ENCODE measurements at regions not wholly inside any gene's neighbourhood (a gene's known extent, or its start where the extent isn't known, plus 50 kb on each side); places are given as distances from the start of the nearest gene placed in this dataset.

GRCh38 chrX:134162032-134162431 is 75.0 kb upstream of the CCDC160 start:
- Histone ChIP-seq H3K4me1 (no peaks in the 10 kb centered on the region), H3K4me3 (no peak overlapping the region), H3K27me3 (no peaks in the 10 kb centered on the region), H3K27ac (no peak overlapping the region), H3K9me3 (no peaks in the 10 kb centered on the region), H3K36me3 (no peaks in the 10 kb centered on the region)
- ATAC-seq: no peak
- TF ChIP-seq, protein P1, sequence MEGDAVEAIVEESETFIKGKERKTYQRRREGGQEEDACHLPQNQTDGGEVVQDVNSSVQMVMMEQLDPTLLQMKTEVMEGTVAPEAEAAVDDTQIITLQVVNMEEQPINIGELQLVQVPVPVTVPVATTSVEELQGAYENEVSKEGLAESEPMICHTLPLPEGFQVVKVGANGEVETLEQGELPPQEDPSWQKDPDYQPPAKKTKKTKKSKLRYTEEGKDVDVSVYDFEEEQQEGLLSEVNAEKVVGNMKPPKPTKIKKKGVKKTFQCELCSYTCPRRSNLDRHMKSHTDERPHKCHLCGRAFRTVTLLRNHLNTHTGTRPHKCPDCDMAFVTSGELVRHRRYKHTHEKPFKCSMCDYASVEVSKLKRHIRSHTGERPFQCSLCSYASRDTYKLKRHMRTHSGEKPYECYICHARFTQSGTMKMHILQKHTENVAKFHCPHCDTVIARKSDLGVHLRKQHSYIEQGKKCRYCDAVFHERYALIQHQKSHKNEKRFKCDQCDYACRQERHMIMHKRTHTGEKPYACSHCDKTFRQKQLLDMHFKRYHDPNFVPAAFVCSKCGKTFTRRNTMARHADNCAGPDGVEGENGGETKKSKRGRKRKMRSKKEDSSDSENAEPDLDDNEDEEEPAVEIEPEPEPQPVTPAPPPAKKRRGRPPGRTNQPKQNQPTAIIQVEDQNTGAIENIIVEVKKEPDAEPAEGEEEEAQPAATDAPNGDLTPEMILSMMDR (IDR thresholded peaks at IDR 0.05): no peak
- no peak for FAIRE-seq
- intact Hi-C loops (cut with DNase I): no loop called here
- DNase-seq: no peak

GRCh38 chrX:134163836-134164235 is 73.1 kb upstream of the CCDC160 start:
- TF ChIP-seq, protein P1 (IDR thresholded peaks at IDR 0.05): no peak
- ATAC-seq: no peak
- intact Hi-C loops (cut with DNase I): no loop called here

DNA sequence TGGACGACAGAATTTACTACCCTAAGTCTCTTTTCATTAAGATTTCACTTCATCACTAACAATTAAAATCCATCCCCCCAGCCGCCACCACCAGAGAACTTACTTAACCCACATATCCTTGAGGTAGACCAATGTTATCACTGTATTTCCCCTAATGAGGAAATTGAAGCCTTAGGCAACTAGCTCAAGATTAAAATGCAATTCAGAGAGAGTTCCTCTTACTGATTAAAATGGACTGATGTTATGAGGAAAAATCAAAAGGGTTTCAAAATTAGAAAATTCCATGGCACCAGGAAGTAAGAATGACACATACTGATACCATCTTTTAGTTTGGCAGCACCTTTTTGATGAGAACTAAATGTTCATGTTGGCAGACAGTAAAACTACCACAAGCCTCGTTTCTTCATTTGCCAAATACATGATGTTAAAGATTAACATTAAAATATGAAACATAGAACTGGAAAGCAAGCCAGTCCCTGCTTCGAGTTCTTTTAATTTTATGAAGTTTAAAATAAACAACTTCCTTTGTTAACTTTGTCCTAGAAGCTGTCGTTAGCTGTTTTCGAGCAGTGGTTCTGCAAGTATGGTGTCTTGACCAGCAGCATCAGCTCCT is 69.3 kb upstream of the CCDC160 start:
- no peak for ATAC-seq
- TF ChIP-seq, protein P1 (IDR thresholded peaks at IDR 0.05): no peak
- DNase-seq: no peak
- 53 to 55% methylated on average over 6 of the region's 6 CpGs for WGBS, 2 donors
- Histone ChIP-seq H3K9me3 (no peaks in the 10 kb centered on the region), H3K4me3 (no peak overlapping the region), H3K4me1 (no peaks in the 10 kb centered on the region), H3K36me3 (no peaks in the 10 kb centered on the region), H3K27me3 (peaks cover 0 to 8% (median 0%) of the 10 kb centered on the region in 4 donors), H3K27ac (no peak overlapping the region)
- intact Hi-C loops (cut with DNase I): no loop called here
- peak; percentile 13 for FAIRE-seq

More at GRCh38 chrX:134163836-134164235, 73.1 kb upstream of the CCDC160 start:
- Histone ChIP-seq H3K36me3 (no peaks in the 10 kb centered on the region), H3K27ac (no peak overlapping the region), H3K4me3 (no peak overlapping the region), H3K9me3 (no peaks in the 10 kb centered on the region), H3K27me3 (peaks cover 0 to 5% (median 0%) of the 10 kb centered on the region in 4 donors), H3K4me1 (no peaks in the 10 kb centered on the region)
- DNase-seq: no peak
- 78% methylated on average over 1 of the region's 1 CpG for WGBS, 2 donors
- no peak for FAIRE-seq

DNA sequence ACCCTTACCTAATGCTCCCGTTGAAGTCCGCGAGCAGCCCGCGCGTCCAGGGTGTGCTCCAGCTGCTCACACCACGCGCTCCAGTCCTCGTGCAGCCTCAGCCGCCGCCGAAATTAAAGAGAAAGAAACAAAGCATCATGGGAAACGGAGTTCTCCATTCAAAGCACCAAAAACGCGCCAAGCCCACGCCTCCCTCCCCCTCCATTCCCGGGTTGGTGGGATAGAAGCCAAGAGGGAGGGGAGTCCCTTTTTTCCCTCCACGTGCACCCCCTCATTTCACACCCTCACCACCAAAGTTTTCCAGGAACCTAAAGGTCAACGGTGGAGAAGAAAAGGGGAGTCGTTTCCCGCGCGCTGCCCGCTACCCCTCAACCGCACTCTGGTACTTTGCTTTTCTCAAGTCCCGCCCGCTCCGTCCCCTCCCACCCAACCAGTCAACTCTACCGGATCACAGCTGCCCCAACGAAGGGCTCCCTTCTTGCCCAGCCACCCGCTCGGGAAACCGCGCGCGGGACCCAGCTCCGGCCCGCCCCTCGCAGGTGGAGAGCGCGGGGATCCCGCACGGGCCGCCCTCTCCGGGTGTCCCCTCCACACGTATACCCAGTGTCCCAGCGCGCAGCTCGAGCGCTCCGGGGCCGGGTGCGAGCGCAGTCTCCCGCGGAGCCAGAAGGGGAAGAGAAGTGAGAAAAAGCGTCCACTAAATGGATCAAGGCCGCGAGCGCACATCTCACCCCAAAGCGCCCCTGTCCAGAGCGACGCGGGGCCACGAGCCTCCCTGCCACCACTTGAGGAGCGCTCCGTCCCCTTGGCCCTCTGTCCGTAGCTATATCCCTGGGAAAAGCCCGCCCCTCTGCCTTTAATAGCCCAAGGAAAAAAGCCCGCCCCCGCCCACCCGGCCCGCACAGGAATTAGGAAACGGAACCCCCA is 65.1 kb upstream of the CCDC160 start:
- peaks cover 0 to 17% (median 4%) of the 10 kb centered on the region in 4 donors for H3K27me3 ChIP-seq
- FAIRE-seq (no peak), ATAC-seq (peak; percentile 65 to 73 (median 68)), DNase-seq (peak; percentile 5 to 58 (median 22))
- no peaks in the 10 kb centered on the region for H3K9me3 ChIP-seq
- H3K36me3 ChIP-seq: no peaks in the 10 kb centered on the region
- 1 to 34% methylated on average over 67 to 74 of the region's 74 CpGs for WGBS, 2 donors
- TF ChIP-seq, protein P1 (IDR thresholded peaks at IDR 0.05): no peak
- H3K27ac ChIP-seq: no peak overlapping the region
- no peaks in the 10 kb centered on the region for H3K4me1 ChIP-seq
- intact Hi-C loops (cut with DNase I): no loop called here
- H3K4me3 ChIP-seq: peak overlapping the region; percentile 24 to 50 (median 30)
